ENCODE measurements at regions not wholly inside any gene's neighbourhood (a gene's known extent, or its start where the extent isn't known, plus 50 kb on each side); places are given as distances from the start of the nearest gene placed in this dataset.

- intact Hi-C loops (cut with micrococcal nuclease; ENCODE audit: unreplicated experiment) (no loop called here), in situ Hi-C loops (cut with MboI) (no loop called here)
- no peak for DNase-seq (ENCODE audit: low read depth, low spot score)
- ChIA-PET CTCF (no interaction called here), SMC1A (ENCODE audit: uncharacterized antibody, unreplicated experiment) (no interaction called here), RAD21 (ENCODE audit: unreplicated experiment) (no interaction called here), POLR2A (no interaction called here)
- TF ChIP-seq BRCA1 (IDR thresholded peaks at IDR 0.05; ENCODE audit: low read depth, low read length): no peak
- TF ChIP-seq YBX1 (IDR thresholded peaks at IDR 0.05): no peak
- no peak for TF ChIP-seq RELB (IDR thresholded peaks at IDR 0.05; ENCODE audit: low read depth)
- no peak for TF ChIP-seq CREM (IDR thresholded peaks at IDR 0.05; ENCODE audit: low read depth)
- TF ChIP-seq CBX3 (IDR thresholded peaks at IDR 0.05; ENCODE audit: borderline replicate concordance, low read depth): no peak
- TF ChIP-seq, protein P1, sequence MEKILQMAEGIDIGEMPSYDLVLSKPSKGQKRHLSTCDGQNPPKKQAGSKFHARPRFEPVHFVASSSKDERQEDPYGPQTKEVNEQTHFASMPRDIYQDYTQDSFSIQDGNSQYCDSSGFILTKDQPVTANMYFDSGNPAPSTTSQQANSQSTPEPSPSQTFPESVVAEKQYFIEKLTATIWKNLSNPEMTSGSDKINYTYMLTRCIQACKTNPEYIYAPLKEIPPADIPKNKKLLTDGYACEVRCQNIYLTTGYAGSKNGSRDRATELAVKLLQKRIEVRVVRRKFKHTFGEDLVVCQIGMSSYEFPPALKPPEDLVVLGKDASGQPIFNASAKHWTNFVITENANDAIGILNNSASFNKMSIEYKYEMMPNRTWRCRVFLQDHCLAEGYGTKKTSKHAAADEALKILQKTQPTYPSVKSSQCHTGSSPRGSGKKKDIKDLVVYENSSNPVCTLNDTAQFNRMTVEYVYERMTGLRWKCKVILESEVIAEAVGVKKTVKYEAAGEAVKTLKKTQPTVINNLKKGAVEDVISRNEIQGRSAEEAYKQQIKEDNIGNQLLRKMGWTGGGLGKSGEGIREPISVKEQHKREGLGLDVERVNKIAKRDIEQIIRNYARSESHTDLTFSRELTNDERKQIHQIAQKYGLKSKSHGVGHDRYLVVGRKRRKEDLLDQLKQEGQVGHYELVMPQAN (conservative IDR thresholded peaks at IDR 0.05): no peak
- no peak for TF ChIP-seq MEF2B (IDR thresholded peaks at IDR 0.05; ENCODE audit: partially characterized antibody, poor library complexity, severe bottlenecking)
- TF ChIP-seq TCF12 (IDR thresholded peaks at IDR 0.05; ENCODE audit: low read depth, low read length): no peak
- TF ChIP-seq MYC (IDR thresholded peaks at IDR 0.05; ENCODE audit: insufficient read depth, insufficient read length, insufficient replicate concordance, low read length, severe bottlenecking): no peak
- TF ChIP-seq ZSCAN29 (IDR thresholded peaks at IDR 0.05): no peak
- TF ChIP-seq ESRRA (IDR thresholded peaks at IDR 0.05; ENCODE audit: low read length): no peak
- TF ChIP-seq BMI1 (IDR thresholded peaks at IDR 0.05; ENCODE audit: borderline replicate concordance): no peak
- TF ChIP-seq GABPA (IDR thresholded peaks at IDR 0.05; ENCODE audit: low read depth): no peak
- no peak for TF ChIP-seq STAT3 (IDR thresholded peaks at IDR 0.05; ENCODE audit: low read depth, low read length)
- TF ChIP-seq FOXK2 (IDR thresholded peaks at IDR 0.05): no peak
- TF ChIP-seq RBBP5 (conservative IDR thresholded peaks at IDR 0.05): no peak
- TF ChIP-seq NR2C2 (IDR thresholded peaks at IDR 0.05; ENCODE audit: borderline replicate concordance, control insufficient read depth, insufficient read length, low read depth): no peak
- TF ChIP-seq LARP7 (IDR thresholded peaks at IDR 0.05): no peak
- ATAC-seq: no peak
- H3K27ac ChIP-seq (ENCODE audit: control insufficient read depth, insufficient read depth): no peak overlapping the region
- no TSS peak for BruUV-seq (replicated peaks)
- no peaks in the 10 kb centered on the region for H4K20me1 ChIP-seq (ENCODE audit: control insufficient read depth, insufficient read depth)
- H3K9me3 ChIP-seq (replicated peaks; ENCODE audit: control insufficient read depth, insufficient read depth, low read length): no peaks in the 10 kb centered on the region
- 0% methylated on average over 1 of the region's 1 CpG for WGBS (ENCODE audit: insufficient coverage, insufficient replicate concordance, low lambda C conversion rate, missing lambda C conversion rate)
- H3K4me2 ChIP-seq (ENCODE audit: control insufficient read depth, insufficient read depth): no peak overlapping the region
- H3K9ac ChIP-seq (ENCODE audit: control insufficient read depth, insufficient read depth, low read length): no peak overlapping the region
- no peak for FAIRE-seq
- no peaks in the 10 kb centered on the region for H3K36me3 ChIP-seq (ENCODE audit: control insufficient read depth in 2 of 2, insufficient read depth in 2 of 2, low read length in 1 of 2)
- no peaks in the 10 kb centered on the region for H3K4me1 ChIP-seq (ENCODE audit: control insufficient read depth, insufficient read depth, low read length)
- H2AFZ ChIP-seq (ENCODE audit: control insufficient read depth, low read depth, low read length): no peak overlapping the region
- H3K4me3 ChIP-seq: no peak overlapping the region
- no peaks in the 10 kb centered on the region for H3K79me2 ChIP-seq (ENCODE audit: control insufficient read depth, insufficient read depth, low read length)
- H3K27me3 ChIP-seq (replicated peaks in 1 of 2; ENCODE audit: control insufficient read depth in 2 of 2, insufficient read depth in 2 of 2, low read length in 1 of 2): no peaks in the 10 kb centered on the region
Measured at GRCh38 chr10:9052767-9053166, 998.3 kb downstream of the GATA3 start.
